ENCODE measurements at regions not wholly inside any gene's neighbourhood (a gene's known extent, or its start where the extent isn't known, plus 50 kb on each side); places are given as distances from the start of the nearest gene placed in this dataset.
"Not testable (repeated sequence)": the region's sequence is repeated elsewhere in the genome, so short reads cannot be mapped to it uniquely, and the experiment has no call there.

- no peak for DNase-seq
Observed at GRCh38 chr13:75993241-75993640, 357.1 kb downstream of the LMO7 start.

GRCh38 chr13:75986818-75987217 is 350.7 kb downstream of the LMO7 start:
- no peak for DNase-seq

- DNase-seq, result no peak
Observed at GRCh38 chr13:75985132-75985531, 349.0 kb downstream of the LMO7 start.

- no peak for DNase-seq
Observed at GRCh38 chr13:75978818-75979217, 342.7 kb downstream of the LMO7 start.

- DNase-seq, result no peak
Observed at GRCh38 chr13:75968103-75968838, 332.1 kb downstream of the LMO7 start.

GRCh38 chr13:75963302-75963701 is 327.2 kb downstream of the LMO7 start:
- DNase-seq, result peak; percentile 21

- DNase-seq, result no peak
Observed at GRCh38 chr13:75961911-75962310, 325.8 kb downstream of the LMO7 start.

- no peak for DNase-seq
Observed at GRCh38 chr13:75960538-75960994, 324.4 kb downstream of the LMO7 start.

- DNase-seq, result no peak
Observed at GRCh38 chr13:75959861-75960481, 323.8 kb downstream of the LMO7 start.

- not testable (repeated sequence) for DNase-seq
Observed at GRCh38 chr13:75953589-75953988, 317.5 kb downstream of the LMO7 start.

- DNase-seq, result no peak
Observed at GRCh38 chr13:75947448-75947847, 311.3 kb downstream of the LMO7 start.

GRCh38 chr13:75946536-75947284 is 310.6 kb downstream of the LMO7 start:
- no peak for DNase-seq

GRCh38 chr13:75945841-75946482 is 309.8 kb downstream of the LMO7 start:
- DNase-seq, result no peak

- DNase-seq, result no peak
Observed at GRCh38 chr13:75938811-75939560, 302.9 kb downstream of the LMO7 start.

GRCh38 chr13:75936791-75937190 is 300.7 kb downstream of the LMO7 start:
- DNase-seq, result no peak

- no peak for DNase-seq
Observed at GRCh38 chr13:75935805-75936204, 299.7 kb downstream of the LMO7 start.

- no peak for DNase-seq
Observed at GRCh38 chr13:75934889-75935288, 298.8 kb downstream of the LMO7 start.

- DNase-seq, result no peak
Observed at GRCh38 chr13:75932636-75933035, 296.5 kb downstream of the LMO7 start.

GRCh38 chr13:75931116-75931515 is 295.0 kb downstream of the LMO7 start:
- no peak for DNase-seq

- DNase-seq, result no peak
Observed at GRCh38 chr13:75929076-75929475, 292.9 kb downstream of the LMO7 start.

GRCh38 chr13:75927183-75927669 is 291.1 kb downstream of the LMO7 start:
- DNase-seq, result no peak

GRCh38 chr13:75920536-75920935 is 284.4 kb downstream of the LMO7 start:
- DNase-seq, result no peak
